ENCODE measurements at regions not wholly inside any gene's neighbourhood (a gene's known extent, or its start where the extent isn't known, plus 50 kb on each side); places are given as distances from the start of the nearest gene placed in this dataset.

DNA sequence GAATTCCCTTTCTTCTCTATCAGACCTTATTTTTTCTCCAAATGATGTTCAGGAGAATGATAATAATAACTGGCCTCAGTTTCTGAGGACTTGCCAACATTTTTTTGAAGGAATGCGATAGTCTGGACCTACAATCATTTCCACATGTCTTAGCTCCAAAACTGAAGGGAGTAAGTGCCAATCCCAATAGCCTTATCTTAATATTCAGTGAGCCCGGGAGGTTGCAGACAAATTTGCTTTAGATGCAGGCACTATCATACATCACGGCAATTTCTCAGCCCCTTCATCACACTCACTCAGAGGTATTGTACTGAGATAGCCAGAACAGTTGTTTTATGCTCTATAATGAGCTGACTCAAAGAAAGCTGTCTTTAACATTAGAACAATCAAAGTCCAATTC is 796.9 kb downstream of the ADGRL2 start (continued):
- TF ChIP-seq, protein P1, sequence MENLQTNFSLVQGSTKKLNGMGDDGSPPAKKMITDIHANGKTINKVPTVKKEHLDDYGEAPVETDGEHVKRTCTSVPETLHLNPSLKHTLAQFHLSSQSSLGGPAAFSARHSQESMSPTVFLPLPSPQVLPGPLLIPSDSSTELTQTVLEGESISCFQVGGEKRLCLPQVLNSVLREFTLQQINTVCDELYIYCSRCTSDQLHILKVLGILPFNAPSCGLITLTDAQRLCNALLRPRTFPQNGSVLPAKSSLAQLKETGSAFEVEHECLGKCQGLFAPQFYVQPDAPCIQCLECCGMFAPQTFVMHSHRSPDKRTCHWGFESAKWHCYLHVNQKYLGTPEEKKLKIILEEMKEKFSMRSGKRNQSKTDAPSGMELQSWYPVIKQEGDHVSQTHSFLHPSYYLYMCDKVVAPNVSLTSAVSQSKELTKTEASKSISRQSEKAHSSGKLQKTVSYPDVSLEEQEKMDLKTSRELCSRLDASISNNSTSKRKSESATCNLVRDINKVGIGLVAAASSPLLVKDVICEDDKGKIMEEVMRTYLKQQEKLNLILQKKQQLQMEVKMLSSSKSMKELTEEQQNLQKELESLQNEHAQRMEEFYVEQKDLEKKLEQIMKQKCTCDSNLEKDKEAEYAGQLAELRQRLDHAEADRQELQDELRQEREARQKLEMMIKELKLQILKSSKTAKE (IDR thresholded peaks at IDR 0.05; ENCODE audit: low read depth, poor library complexity, severe bottlenecking) = no peak
- TF ChIP-seq IKZF2 (IDR thresholded peaks at IDR 0.05) = no peak
- no peak for TF ChIP-seq KAT2A (conservative IDR thresholded peaks at IDR 0.05; ENCODE audit: control insufficient read depth, low read depth, low read length)
- TF ChIP-seq, protein P2, sequence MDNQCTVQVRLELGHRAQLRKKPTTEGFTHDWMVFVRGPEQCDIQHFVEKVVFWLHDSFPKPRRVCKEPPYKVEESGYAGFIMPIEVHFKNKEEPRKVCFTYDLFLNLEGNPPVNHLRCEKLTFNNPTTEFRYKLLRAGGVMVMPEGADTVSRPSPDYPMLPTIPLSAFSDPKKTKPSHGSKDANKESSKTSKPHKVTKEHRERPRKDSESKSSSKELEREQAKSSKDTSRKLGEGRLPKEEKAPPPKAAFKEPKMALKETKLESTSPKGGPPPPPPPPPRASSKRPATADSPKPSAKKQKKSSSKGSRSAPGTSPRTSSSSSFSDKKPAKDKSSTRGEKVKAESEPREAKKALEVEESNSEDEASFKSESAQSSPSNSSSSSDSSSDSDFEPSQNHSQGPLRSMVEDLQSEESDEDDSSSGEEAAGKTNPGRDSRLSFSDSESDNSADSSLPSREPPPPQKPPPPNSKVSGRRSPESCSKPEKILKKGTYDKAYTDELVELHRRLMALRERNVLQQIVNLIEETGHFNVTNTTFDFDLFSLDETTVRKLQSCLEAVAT (IDR thresholded peaks at IDR 0.05) = no peak
- no peak for TF ChIP-seq SP1 (IDR thresholded peaks at IDR 0.05; ENCODE audit: low read depth, low read length)
- TF ChIP-seq, protein P3, sequence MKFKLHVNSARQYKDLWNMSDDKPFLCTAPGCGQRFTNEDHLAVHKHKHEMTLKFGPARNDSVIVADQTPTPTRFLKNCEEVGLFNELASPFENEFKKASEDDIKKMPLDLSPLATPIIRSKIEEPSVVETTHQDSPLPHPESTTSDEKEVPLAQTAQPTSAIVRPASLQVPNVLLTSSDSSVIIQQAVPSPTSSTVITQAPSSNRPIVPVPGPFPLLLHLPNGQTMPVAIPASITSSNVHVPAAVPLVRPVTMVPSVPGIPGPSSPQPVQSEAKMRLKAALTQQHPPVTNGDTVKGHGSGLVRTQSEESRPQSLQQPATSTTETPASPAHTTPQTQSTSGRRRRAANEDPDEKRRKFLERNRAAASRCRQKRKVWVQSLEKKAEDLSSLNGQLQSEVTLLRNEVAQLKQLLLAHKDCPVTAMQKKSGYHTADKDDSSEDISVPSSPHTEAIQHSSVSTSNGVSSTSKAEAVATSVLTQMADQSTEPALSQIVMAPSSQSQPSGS (IDR thresholded peaks at IDR 0.05; ENCODE audit: low read length) = no peak
- no peak for TF ChIP-seq TCF7 (IDR thresholded peaks at IDR 0.05; ENCODE audit: borderline replicate concordance)
- no peak for TF ChIP-seq CHD2 (IDR thresholded peaks at IDR 0.05; ENCODE audit: borderline replicate concordance, low read depth, low read length)
- TF ChIP-seq NFYB (IDR thresholded peaks at IDR 0.05; ENCODE audit: insufficient read depth, low read depth, low read length) = no peak
- no peak for TF ChIP-seq POLR2A (IDR thresholded peaks at IDR 0.05; ENCODE audit: low read depth, low read length)
